ENCODE measurements at regions not wholly inside any gene's neighbourhood (a gene's known extent, or its start where the extent isn't known, plus 50 kb on each side); places are given as distances from the start of the nearest gene placed in this dataset.

DNA sequence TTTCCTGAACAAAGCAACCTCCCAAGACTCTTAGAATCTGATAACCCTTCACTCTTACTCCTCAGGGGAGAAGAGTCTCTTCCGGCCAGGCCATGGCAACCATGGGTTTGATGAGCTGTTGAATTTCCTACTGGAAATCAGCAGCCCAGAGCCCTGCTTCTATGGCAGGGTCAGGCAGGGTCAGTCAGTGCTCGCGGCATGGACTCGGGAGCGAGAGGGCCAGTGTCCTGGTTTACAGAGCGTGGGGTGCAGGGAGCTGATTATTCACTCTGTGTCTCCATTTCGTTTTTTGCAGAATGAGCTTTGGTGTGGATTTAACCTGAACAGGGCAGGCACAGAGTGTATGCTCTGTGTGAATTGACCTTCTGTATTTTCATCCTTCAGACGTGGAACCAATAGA lies 340.6 kb upstream of the SFSWAP start:
- TF ChIP-seq, protein P1, sequence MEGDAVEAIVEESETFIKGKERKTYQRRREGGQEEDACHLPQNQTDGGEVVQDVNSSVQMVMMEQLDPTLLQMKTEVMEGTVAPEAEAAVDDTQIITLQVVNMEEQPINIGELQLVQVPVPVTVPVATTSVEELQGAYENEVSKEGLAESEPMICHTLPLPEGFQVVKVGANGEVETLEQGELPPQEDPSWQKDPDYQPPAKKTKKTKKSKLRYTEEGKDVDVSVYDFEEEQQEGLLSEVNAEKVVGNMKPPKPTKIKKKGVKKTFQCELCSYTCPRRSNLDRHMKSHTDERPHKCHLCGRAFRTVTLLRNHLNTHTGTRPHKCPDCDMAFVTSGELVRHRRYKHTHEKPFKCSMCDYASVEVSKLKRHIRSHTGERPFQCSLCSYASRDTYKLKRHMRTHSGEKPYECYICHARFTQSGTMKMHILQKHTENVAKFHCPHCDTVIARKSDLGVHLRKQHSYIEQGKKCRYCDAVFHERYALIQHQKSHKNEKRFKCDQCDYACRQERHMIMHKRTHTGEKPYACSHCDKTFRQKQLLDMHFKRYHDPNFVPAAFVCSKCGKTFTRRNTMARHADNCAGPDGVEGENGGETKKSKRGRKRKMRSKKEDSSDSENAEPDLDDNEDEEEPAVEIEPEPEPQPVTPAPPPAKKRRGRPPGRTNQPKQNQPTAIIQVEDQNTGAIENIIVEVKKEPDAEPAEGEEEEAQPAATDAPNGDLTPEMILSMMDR (conservative IDR thresholded peaks at IDR 0.05), result no peak

DNA sequence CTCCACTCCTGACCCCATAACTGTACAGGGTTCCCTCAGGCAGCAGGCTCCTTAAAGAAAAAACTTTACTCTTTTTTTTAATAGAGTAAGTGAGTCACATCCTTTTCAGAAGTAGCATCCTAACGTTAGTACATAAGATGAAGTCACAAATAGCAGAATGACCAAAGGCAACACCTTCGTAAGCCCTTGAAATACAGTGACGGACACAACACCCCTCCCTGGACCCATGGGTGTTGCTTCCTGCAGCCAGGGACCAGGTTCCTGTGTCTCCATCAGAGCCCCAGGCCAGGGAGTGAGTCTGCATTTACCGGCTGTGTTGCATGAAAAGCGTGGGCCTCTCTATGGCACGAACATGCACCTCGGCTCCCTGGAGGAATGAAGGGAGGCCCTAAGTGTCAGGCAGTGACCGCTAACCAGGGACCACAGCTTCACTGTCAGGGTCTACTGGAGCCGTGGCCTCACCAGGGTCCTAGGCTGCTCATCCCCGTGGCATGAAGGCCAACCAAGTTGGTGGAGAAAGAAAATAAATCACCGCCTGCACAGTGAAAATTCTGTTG lies 340.0 kb upstream of the SFSWAP start:
- TF ChIP-seq, protein P1 (conservative IDR thresholded peaks at IDR 0.05), result no peak
- H3K27ac ChIP-seq, result no peak overlapping the region

More for the DNA sequence above, 340.6 kb upstream of the SFSWAP start:
- no peak overlapping the region for H3K27ac ChIP-seq

DNA sequence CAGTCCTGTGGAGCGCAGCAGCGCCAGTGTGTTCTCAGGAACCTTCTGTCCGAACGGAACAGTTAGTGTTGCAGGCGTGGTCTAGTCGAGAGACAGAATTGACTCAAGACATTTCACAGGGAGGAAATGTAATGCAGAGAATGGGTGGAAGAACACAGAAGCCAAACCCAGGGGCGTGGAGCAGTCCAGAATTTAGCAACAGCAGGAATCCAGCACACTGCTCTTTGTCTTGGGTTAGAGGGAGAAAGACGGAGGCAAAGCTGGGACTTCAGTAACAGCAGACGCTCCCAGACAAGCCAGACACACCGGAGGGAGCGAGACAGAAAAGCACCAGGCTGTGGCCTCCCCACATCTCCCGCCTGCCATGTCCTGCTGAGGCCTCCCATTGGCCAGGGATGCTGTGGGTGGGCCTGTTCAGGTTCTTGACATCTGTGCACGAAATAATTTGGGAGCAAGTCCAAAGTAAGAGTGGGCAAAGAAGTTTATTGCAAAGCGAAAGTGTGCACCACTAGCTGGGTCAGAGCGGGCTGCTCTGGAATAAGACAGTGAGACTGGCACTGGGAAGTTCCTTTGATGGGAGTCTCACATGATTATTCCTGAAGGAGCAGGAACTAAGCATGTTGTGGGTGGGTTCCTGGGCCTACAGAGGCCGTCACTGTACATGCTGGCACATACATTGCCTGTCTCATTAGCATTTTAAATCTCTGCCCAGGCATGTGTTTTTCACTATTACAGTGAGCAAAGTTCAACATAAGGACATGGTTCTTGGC lies 339.3 kb upstream of the SFSWAP start:
- TF ChIP-seq, protein P1 (conservative IDR thresholded peaks at IDR 0.05), result no peak
- no peak overlapping the region for H3K27ac ChIP-seq

DNA sequence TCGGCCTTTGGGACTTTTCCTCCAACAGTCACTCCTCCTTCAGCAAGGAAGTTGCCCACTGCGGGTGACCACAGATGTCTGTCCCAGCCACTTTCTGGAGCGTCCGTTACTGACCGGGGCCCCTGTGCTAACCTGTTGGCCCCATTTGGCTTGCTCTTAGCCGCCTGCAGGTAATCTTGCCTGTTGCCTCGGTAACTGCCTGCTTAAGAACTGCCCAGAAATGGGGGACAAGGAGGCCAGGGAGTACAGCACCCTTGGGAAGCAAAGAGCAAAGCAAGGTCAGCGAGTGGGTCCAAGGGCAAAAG lies 338.8 kb upstream of the SFSWAP start:
- TF ChIP-seq, protein P1 (conservative IDR thresholded peaks at IDR 0.05), result no peak
- H3K27ac ChIP-seq, result no peak overlapping the region

DNA sequence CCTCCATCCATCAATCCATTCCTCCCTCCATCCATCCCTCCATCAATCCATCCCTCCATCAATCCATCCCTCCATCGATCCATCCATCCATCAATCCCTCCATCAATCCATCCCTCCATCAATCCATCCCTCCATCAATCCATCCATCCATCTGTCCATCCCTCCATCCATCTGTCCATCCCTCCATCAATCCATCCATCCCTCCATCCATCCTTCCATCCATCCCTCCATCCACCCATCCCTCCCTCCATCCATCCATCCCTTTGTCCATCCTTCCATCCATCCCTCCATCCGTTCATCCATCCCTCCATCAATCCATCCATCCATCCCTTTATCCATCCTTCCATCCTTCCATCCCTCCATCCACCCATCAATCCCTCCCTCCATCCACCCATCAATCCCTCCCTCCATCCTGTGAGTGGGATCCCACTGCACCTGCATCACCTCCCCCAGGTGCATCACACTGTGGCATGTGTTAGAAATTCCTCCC lies 338.1 kb upstream of the SFSWAP start:
- H3K27ac ChIP-seq, result no peak overlapping the region
- TF ChIP-seq, protein P1 (conservative IDR thresholded peaks at IDR 0.05), result no peak

DNA sequence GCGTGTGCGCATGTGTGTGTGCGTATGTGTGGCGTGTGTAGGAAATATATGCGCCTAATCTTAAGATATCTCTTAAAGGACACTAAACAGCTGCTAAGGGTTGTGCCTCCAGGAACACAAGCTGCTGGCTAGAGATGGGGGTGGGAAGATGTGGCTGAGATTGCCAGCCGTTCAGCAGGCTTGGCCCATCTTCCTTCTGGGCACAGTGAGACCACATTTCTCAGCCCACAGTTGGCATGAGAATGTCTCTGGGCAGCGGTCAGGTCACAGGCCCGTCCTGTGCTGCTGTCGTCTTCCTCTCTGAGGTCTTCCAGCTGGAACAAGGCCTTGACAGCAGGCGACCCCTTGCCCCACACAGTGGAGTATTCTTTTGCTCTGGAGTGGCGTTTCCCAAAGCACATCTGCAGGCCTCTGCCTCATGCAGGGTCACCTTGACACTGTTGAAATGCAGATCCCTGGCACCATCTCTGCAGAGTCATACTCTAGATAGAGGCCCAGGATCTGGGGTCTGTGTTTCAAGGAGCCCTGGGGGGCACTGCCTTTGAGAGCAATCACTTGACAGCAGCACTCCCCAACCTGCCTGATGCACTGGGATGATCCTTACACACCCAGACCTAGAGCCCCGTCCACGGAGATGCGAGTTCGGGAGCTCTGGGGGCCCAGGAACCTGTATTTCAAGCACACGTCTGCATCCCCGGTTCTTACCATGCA lies 335.5 kb upstream of the SFSWAP start:
- H3K27ac ChIP-seq, result no peak overlapping the region
- TF ChIP-seq, protein P1 (conservative IDR thresholded peaks at IDR 0.05), result no peak

DNA sequence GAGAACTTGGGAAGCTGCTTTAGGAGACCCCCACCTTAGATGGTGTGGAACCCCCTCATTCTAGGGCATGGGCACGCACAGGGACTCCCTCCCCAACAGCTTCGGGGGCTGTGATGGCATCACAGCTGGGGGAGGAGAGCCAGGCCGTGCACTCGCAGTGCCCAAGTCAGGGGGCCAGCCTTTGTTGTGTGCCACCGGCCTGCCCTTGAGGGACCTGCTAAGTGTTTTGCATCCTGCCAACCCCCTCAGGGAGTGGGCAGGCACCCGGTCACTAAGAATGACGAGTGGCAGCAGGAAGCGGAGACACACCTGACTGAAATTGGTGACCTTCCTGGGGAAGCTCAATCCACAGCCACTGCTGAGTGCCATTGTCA lies 334.9 kb upstream of the SFSWAP start:
- TF ChIP-seq, protein P1 (conservative IDR thresholded peaks at IDR 0.05), result no peak
- no peak overlapping the region for H3K27ac ChIP-seq

Measured in VCaP (cell line).